ENCODE measurements at regions not wholly inside any gene's neighbourhood (a gene's known extent, or its start where the extent isn't known, plus 50 kb on each side); places are given as distances from the start of the nearest gene placed in this dataset.

DNA sequence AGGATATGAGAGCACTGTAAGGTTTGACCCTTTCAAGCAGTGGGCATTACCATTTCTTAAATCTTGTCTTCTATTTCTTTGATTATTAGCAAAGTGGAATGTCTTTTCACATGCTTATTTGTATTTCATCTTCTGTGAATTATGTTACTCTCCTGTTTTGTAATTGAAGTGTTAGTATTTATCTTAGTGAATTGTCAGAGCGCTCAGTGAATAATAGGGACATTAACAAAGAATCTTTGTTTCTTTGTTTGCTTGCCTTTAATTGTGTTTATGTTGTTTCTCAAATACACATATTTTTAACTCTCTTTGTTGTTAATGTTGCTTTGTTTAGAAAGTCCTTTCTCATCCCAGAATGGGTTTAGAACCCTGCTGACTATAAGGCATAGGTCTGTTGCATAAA lies 259.3 kb downstream of the RRAGC start:
- TF ChIP-seq, protein P1, sequence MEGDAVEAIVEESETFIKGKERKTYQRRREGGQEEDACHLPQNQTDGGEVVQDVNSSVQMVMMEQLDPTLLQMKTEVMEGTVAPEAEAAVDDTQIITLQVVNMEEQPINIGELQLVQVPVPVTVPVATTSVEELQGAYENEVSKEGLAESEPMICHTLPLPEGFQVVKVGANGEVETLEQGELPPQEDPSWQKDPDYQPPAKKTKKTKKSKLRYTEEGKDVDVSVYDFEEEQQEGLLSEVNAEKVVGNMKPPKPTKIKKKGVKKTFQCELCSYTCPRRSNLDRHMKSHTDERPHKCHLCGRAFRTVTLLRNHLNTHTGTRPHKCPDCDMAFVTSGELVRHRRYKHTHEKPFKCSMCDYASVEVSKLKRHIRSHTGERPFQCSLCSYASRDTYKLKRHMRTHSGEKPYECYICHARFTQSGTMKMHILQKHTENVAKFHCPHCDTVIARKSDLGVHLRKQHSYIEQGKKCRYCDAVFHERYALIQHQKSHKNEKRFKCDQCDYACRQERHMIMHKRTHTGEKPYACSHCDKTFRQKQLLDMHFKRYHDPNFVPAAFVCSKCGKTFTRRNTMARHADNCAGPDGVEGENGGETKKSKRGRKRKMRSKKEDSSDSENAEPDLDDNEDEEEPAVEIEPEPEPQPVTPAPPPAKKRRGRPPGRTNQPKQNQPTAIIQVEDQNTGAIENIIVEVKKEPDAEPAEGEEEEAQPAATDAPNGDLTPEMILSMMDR (IDR thresholded peaks at IDR 0.05; ENCODE audit: low read depth, low read length, poor library complexity, severe bottlenecking), result no peak
- TF ChIP-seq EZH2phosphoT487 (IDR thresholded peaks at IDR 0.05; ENCODE audit: borderline replicate concordance, low read length), result no peak

All from DOHH2 (cell line).